Activated B cell treated with CpG ODN at 0.5 μM for 24 hours (primary cell): ENCODE measurements at regions not wholly inside any gene's neighbourhood (a gene's known extent, or its start where the extent isn't known, plus 50 kb on each side); places are given as distances from the start of the nearest gene placed in this dataset.

ENCODE experiments used
- ATAC-seq: fragments of 200-7000 bp; cut with Tn5 transposase; one replicate; pipeline ENCODE4 v1.10.0; 2021; ENCODE audit warnings: low read depth, mild to moderate bottlenecking, moderate library complexity
- CTCF ChIA-PET: fragments of 350-600 bp; sonication (Branson Sonifier 250); formaldehyde crosslinking; loops from one replicate; lab custom pipeline; 2021; ENCODE audit warnings: antibody characterized with exemption; lab: Charles Lee
- POLR2A ChIA-PET: fragments of 350-600 bp; sonication (Branson Sonifier 250); formaldehyde crosslinking; loops from one replicate; lab custom pipeline; 2021; ENCODE audit warnings: antibody characterized with exemption; lab: Charles Lee
- DNase-seq: peaks from one replicate; pipeline ENCODE4 v3.0.0; 2022
- H3K27ac Mint-ChIP-seq: one replicate; pipeline ENCODE4 v1.8.0; 2020; ENCODE audit warnings: mixed read lengths
- H3K27me3 Mint-ChIP-seq: one replicate; pipeline ENCODE4 v1.8.0; 2021; ENCODE audit warnings: mixed read lengths
- H3K36me3 Mint-ChIP-seq: one replicate; pipeline ENCODE4 v1.8.0; 2021; ENCODE audit warnings: low read depth, mixed read lengths
- H3K4me1 Mint-ChIP-seq: one replicate; pipeline ENCODE4 v1.8.0; 2021; ENCODE audit warnings: mixed read lengths
- H3K4me3 Mint-ChIP-seq: one replicate; pipeline ENCODE4 v1.8.0; 2020; ENCODE audit warnings: mild to moderate bottlenecking, mixed read lengths
- H3K9me3 Mint-ChIP-seq: one replicate; pipeline ENCODE4 v1.8.0; 2020; ENCODE audit warnings: mixed read lengths
- intact Hi-C: fragments of 100-400 bp; cut with micrococcal nuclease; formaldehyde crosslinking; loops from one replicate; pipeline ENCODE4 v1.15.1; 2024
- TF ChIP-seq, protein P1 (sequence below): fragments of 200-600 bp; IDR thresholded peaks from one replicate; pipeline ENCODE4 v1.8.0; 2022; ENCODE audit warnings: antibody characterized with exemption, mild to moderate bottlenecking

DNA sequence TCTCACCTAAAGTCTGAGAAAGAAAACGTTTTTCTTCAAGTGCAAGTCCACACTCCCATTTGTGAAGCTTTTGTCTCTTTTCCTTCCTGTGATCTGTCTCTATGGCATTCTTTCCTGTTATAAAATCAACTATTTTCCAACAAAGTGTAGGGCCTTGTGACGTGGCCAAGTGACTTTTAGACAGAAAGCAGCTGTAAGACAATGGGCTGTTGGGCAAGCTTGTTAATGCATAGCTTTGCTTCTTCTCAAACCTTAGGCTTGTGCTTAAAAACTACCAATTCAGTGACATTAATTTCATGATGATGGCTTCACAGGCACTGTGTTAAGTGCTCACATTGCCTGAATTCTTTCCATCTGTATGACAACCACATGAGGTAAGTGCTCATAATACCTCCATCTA, 83.5 kb downstream of the VCY1B start:
- ATAC-seq (no peak), DNase-seq (no peak)
- Mint-ChIP-seq H3K36me3 (no peaks in the 10 kb centered on the region), H3K9me3 (no peaks in the 10 kb centered on the region), H3K27me3 (no peaks in the 10 kb centered on the region), H3K27ac (no peak overlapping the region), H3K4me1 (no peaks in the 10 kb centered on the region), H3K4me3 (no peak overlapping the region)
- intact Hi-C loops, result no loop called here
- TF ChIP-seq, protein P1, sequence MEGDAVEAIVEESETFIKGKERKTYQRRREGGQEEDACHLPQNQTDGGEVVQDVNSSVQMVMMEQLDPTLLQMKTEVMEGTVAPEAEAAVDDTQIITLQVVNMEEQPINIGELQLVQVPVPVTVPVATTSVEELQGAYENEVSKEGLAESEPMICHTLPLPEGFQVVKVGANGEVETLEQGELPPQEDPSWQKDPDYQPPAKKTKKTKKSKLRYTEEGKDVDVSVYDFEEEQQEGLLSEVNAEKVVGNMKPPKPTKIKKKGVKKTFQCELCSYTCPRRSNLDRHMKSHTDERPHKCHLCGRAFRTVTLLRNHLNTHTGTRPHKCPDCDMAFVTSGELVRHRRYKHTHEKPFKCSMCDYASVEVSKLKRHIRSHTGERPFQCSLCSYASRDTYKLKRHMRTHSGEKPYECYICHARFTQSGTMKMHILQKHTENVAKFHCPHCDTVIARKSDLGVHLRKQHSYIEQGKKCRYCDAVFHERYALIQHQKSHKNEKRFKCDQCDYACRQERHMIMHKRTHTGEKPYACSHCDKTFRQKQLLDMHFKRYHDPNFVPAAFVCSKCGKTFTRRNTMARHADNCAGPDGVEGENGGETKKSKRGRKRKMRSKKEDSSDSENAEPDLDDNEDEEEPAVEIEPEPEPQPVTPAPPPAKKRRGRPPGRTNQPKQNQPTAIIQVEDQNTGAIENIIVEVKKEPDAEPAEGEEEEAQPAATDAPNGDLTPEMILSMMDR, result no peak
- ChIA-PET CTCF (no interaction called here), POLR2A (no interaction called here)

DNA sequence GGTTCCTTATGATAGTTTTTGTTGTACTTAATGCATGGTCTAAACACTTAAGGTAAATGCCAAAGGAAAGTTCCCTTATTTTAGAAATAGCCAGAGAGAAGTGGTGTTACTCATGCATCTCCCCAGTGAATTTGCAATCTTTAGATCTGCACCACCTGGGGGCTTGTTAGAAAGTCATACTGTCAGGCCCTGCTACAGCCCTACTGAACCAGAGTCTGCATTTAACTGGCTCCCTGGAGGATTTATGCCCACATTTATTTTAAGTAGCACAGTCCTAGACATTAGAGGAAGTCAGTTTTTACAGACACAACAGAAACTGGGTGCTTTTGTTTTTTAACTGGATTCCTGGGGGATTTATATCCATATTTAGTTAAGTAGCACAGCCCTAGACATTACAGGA, 89.6 kb downstream of the VCY1B start:
- CTCF ChIA-PET, result no interaction called here
- Mint-ChIP-seq H3K36me3 (no peaks in the 10 kb centered on the region), H3K9me3 (no peaks in the 10 kb centered on the region), H3K4me1 (peaks cover 6% of the 10 kb centered on the region), H3K27ac (no peak overlapping the region), H3K27me3 (no peaks in the 10 kb centered on the region), H3K4me3 (no peak overlapping the region)
- ATAC-seq, result peak; percentile 31
- no peak for DNase-seq
- intact Hi-C loops, result no loop called here
- TF ChIP-seq, protein P1, result no peak
- POLR2A ChIA-PET, result no interaction called here

DNA sequence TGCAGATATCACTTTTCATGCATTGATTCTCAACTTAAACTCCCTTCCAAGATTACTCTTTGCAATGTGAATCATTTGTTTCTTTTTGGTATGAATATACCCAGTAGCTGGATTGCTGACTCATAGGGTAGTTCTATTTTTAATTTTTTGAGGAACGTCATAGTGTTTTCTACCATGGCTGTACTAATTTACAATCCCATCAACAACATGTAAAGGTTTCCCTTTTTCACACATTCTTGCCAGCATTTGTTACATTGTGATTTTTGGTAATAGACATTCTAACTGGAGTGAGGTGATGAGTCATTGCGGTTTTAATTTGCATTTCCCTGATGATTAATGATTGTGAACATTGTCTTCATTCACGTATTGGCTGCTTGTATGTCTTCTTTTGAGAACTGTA, 126.7 kb downstream of the VCY1B start:
- POLR2A ChIA-PET, result no interaction called here
- CTCF ChIA-PET, result no interaction called here
- H3K27me3 Mint-ChIP-seq, result no peaks in the 10 kb centered on the region
- no peaks in the 10 kb centered on the region for H3K9me3 Mint-ChIP-seq
- ATAC-seq (no peak), DNase-seq (no peak)
- intact Hi-C loops, result no loop called here
- no peak overlapping the region for H3K4me3 Mint-ChIP-seq
- no peak overlapping the region for H3K27ac Mint-ChIP-seq
- H3K36me3 Mint-ChIP-seq, result no peaks in the 10 kb centered on the region
- TF ChIP-seq, protein P1, result no peak
- H3K4me1 Mint-ChIP-seq, result no peaks in the 10 kb centered on the region

DNA sequence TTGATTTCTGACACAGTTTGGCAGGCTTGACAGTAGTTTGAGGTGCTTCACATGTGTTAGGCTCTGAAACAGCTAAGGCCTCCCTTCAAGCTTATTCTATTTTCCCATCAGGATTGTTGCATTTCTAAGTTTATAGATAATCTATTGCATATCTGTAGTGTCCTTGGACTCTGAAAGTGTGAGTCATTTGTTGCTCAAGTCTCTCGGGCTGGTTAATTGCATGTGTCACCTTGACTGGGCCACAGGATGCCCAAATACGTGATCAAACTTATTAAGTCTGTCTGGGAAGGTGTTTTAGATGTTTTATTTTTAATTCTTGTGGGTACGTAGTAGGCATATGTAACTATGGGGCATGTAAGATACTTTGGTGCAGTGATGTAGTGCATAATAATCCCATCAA, 166.0 kb downstream of the VCY1B start:
- no peak for DNase-seq
- intact Hi-C loops, result no loop called here
- H3K9me3 Mint-ChIP-seq, result no peaks in the 10 kb centered on the region
- POLR2A ChIA-PET, result no interaction called here
- H3K27ac Mint-ChIP-seq, result no peak overlapping the region
- H3K36me3 Mint-ChIP-seq, result no peaks in the 10 kb centered on the region
- H3K27me3 Mint-ChIP-seq, result no peaks in the 10 kb centered on the region
- TF ChIP-seq, protein P1, result no peak
- H3K4me3 Mint-ChIP-seq, result no peak overlapping the region
- CTCF ChIA-PET, result no interaction called here
- H3K4me1 Mint-ChIP-seq, result no peaks in the 10 kb centered on the region
- no peak for ATAC-seq

DNA sequence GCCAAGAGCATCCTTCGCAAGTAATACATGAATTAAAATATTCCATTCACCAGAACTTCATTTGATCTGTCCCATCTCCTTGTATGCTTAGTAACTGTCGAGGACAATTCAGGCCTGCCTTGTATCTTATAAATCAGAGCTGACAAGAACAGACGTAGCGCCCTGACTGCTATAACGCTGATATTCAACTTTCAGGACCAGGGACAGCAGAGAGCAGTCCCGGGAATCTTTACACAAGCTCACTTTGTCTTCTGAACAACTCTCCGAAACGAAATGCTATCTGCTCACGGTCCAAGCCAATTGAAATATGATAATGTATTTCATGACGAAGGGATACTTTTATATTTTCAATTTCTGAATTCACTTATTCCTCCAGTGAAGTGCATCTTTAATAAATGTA, 175.7 kb downstream of the VCY1B start:
- no peak overlapping the region for H3K4me3 Mint-ChIP-seq
- ATAC-seq, result no peak
- intact Hi-C loops, result no loop called here
- ChIA-PET CTCF (no interaction called here), POLR2A (no interaction called here)
- DNase-seq, result no peak
- H3K9me3 Mint-ChIP-seq, result peaks cover 3% of the 10 kb centered on the region
- H3K27ac Mint-ChIP-seq, result no peak overlapping the region
- peaks cover 2% of the 10 kb centered on the region for H3K4me1 Mint-ChIP-seq
- no peaks in the 10 kb centered on the region for H3K36me3 Mint-ChIP-seq
- TF ChIP-seq, protein P1, result no peak
- no peaks in the 10 kb centered on the region for H3K27me3 Mint-ChIP-seq
